Ishikawa (cell line): ENCODE measurements at regions not wholly inside any gene's neighbourhood (a gene's known extent, or its start where the extent isn't known, plus 50 kb on each side); places are given as distances from the start of the nearest gene placed in this dataset.

ENCODE experiments used
- CEBPB ChIP-seq: IDR thresholded peaks from 2 replicates; pipeline ENCODE4 v1.6.1; 2012
- CREB1 ChIP-seq: IDR thresholded peaks from 2 replicates; pipeline ENCODE4 v1.6.1; 2012; ENCODE audit warnings: low read depth
- EGR1 ChIP-seq: IDR thresholded peaks from 2 replicates; pipeline ENCODE4 v1.6.1; 2012
- EP300 ChIP-seq: IDR thresholded peaks from 2 replicates; pipeline ENCODE4 v1.6.1; 2012; ENCODE audit warnings: borderline replicate concordance
- FOXM1 ChIP-seq: IDR thresholded peaks from 2 replicates; pipeline ENCODE4 v1.6.1; 2012; ENCODE audit warnings: low read depth, borderline replicate concordance
- NFIC ChIP-seq: IDR thresholded peaks from 2 replicates; pipeline ENCODE4 v1.6.1; 2012
- RAD21 ChIP-seq: IDR thresholded peaks from 2 replicates; pipeline ENCODE4 v1.6.1; 2012; ENCODE audit warnings: low read depth
- TAF1 ChIP-seq: IDR thresholded peaks from 2 replicates; pipeline ENCODE4 v1.6.1; 2012; ENCODE audit warnings: low read depth, mild to moderate bottlenecking
- TCF12 ChIP-seq: IDR thresholded peaks from 2 replicates; pipeline ENCODE4 v1.6.1; 2012; ENCODE audit warnings: low read depth
- TEAD4 ChIP-seq: IDR thresholded peaks from 2 replicates; pipeline ENCODE4 v1.6.1; 2012
- YY1 ChIP-seq: IDR thresholded peaks from 2 replicates; pipeline ENCODE4 v1.6.1; 2012; ENCODE audit warnings: low read depth
- ZBTB7A ChIP-seq: IDR thresholded peaks from 2 replicates; pipeline ENCODE4 v1.6.1; 2012; ENCODE audit warnings: low read depth
- TF ChIP-seq, protein P1 (sequence below): IDR thresholded peaks from 2 replicates; pipeline ENCODE4 v1.6.1; 2012
- TF ChIP-seq, protein P2 (sequence below): IDR thresholded peaks from 2 replicates; pipeline ENCODE4 v1.6.1; 2012
- TF ChIP-seq, protein P3 (sequence below): IDR thresholded peaks from 2 replicates; pipeline ENCODE4 v1.6.1; 2012; ENCODE audit warnings: low read depth, mild to moderate bottlenecking

DNA sequence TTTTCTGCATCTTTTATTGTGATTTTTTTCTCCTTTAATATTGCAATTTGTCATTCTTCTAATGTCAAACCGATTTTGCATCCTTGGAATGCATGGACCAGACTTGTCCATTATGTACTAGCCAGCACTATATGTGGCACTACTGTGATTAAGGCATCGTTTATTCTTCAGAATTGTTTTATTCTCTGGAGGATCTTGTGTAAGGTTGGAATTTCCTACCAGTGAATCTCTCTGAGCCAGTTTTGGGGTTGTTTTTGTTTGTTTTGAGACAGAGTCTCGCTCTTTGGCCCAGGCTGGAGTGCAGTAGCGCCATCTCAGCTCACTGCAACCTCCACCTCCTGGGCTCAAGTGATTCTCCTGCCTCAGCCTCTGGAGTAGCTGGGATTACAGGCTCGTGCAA, 58.5 kb downstream of the IGLL5 start:
- no peak for TF ChIP-seq CREB1
- no peak for TF ChIP-seq RAD21
- TF ChIP-seq, protein P1, sequence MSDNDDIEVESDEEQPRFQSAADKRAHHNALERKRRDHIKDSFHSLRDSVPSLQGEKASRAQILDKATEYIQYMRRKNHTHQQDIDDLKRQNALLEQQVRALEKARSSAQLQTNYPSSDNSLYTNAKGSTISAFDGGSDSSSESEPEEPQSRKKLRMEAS, result no peak
- TF ChIP-seq, protein P2, sequence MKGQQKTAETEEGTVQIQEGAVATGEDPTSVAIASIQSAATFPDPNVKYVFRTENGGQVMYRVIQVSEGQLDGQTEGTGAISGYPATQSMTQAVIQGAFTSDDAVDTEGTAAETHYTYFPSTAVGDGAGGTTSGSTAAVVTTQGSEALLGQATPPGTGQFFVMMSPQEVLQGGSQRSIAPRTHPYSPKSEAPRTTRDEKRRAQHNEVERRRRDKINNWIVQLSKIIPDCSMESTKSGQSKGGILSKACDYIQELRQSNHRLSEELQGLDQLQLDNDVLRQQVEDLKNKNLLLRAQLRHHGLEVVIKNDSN, result no peak
- TF ChIP-seq FOXM1, result no peak
- TF ChIP-seq YY1, result no peak
- TF ChIP-seq EGR1, result no peak
- TF ChIP-seq CEBPB, result no peak
- TF ChIP-seq NFIC, result no peak
- TF ChIP-seq, protein P3, sequence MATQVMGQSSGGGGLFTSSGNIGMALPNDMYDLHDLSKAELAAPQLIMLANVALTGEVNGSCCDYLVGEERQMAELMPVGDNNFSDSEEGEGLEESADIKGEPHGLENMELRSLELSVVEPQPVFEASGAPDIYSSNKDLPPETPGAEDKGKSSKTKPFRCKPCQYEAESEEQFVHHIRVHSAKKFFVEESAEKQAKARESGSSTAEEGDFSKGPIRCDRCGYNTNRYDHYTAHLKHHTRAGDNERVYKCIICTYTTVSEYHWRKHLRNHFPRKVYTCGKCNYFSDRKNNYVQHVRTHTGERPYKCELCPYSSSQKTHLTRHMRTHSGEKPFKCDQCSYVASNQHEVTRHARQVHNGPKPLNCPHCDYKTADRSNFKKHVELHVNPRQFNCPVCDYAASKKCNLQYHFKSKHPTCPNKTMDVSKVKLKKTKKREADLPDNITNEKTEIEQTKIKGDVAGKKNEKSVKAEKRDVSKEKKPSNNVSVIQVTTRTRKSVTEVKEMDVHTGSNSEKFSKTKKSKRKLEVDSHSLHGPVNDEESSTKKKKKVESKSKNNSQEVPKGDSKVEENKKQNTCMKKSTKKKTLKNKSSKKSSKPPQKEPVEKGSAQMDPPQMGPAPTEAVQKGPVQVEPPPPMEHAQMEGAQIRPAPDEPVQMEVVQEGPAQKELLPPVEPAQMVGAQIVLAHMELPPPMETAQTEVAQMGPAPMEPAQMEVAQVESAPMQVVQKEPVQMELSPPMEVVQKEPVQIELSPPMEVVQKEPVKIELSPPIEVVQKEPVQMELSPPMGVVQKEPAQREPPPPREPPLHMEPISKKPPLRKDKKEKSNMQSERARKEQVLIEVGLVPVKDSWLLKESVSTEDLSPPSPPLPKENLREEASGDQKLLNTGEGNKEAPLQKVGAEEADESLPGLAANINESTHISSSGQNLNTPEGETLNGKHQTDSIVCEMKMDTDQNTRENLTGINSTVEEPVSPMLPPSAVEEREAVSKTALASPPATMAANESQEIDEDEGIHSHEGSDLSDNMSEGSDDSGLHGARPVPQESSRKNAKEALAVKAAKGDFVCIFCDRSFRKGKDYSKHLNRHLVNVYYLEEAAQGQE, result no peak

DNA sequence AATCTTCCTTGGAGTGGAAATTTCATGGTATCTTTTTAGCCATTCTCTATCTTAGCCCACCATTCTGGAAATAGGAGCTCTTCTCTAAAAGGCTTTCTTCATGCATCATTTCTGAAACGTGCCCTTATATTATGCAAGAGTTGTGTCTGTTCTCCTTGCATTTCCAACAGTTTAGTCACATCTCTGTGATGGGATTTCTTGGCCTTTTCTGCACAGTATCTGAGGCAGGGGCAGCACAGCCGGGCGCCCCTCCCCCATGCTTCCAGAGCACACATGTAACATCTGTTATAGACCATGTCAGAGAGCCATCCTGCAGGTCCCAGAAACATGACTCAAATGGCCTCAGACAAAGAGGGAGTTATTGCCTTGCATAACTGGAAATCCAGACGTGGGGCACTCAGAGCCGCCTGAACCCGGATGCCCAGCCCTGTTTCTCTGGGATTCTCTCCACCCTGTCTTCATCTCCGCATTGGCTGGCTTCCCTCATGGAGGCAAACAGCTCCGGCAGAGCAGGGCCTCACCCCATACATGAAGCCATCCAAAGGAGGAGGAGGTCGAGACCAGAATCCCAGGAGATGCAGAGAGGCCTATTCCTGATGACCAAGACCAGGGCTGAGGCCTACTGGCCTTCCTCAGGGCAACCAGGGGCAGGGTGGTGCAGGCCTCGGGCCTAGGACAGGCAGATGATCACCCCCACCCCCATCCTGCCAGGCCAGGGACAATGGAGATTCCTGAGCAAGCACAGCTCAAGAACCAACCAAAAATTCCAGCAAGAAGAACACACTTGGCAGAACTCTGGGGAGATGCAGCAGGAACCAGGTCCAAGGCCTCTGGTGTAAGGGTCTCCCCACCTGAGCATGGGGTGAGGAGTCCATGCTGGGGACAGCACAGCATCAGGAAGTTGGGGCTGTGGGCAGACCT, 61.3 kb downstream of the IGLL5 start:
- TF ChIP-seq TAF1 (no peak), CREB1 (no peak), RAD21 (no peak), EP300 (no peak), YY1 (no peak), FOXM1 (no peak), ZBTB7A (no peak), EGR1 (no peak)
- TF ChIP-seq, protein P2, result no peak
- TF ChIP-seq, protein P1, result no peak
- TF ChIP-seq, protein P3, result no peak

DNA sequence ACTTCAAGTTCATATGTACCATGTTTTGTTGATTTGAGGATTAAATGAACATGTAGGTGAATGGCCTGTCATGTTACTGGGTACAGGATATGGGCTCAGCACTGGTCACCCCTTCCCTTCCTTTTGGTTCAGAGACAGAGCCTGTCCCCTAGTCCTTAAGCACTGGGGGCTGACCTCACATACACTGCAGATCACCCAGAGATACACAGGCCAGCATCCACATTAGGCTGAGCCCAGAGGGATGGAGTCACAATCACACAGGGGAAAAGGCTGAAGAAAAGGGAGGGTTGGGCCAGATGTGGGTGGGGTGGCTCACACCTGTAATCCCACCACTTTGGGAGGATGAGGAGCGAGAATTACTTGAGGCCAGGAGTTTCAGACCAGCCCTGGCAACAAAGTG, 62.3 kb downstream of the IGLL5 start:
- TF ChIP-seq, protein P1, result no peak
- no peak for TF ChIP-seq TEAD4
- no peak for TF ChIP-seq TCF12
- TF ChIP-seq NFIC, result no peak
- no peak for TF ChIP-seq ZBTB7A
- no peak for TF ChIP-seq EGR1
- TF ChIP-seq CEBPB, result no peak
- TF ChIP-seq CREB1, result no peak
- TF ChIP-seq TAF1, result no peak
- TF ChIP-seq, protein P3, result no peak
- TF ChIP-seq FOXM1, result no peak
- no peak for TF ChIP-seq RAD21
- TF ChIP-seq, protein P2, result no peak

DNA sequence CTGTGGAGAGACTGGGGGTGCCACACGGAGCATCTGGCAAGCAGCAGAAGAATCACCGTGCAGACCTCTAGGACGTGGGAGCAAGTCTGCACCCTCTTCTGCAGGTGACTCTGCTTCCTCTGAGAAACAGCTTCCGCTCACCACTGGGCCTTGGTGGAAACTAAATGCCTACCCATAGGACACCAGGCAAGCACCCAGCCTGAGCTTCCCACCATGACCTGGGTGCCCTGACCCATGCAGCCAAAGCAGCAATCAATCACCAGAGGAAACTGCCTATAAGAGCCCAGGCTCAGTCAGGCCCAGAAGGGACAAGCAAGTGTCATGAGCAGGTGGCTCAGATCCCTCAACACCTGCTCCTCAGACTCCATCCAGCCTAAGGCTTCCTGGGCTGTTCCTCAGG, 63.4 kb downstream of the IGLL5 start:
- TF ChIP-seq TCF12 (no peak), EGR1 (no peak), CEBPB (no peak), ZBTB7A (no peak), RAD21 (no peak), TAF1 (no peak), CREB1 (no peak), NFIC (no peak), YY1 (no peak), FOXM1 (no peak), TEAD4 (no peak), EP300 (no peak)
- TF ChIP-seq, protein P1, result no peak
- TF ChIP-seq, protein P3, result no peak
- TF ChIP-seq, protein P2, result no peak
